IMR-90 (cell line): ENCODE measurements at regions not wholly inside any gene's neighbourhood (a gene's known extent, or its start where the extent isn't known, plus 50 kb on each side); places are given as distances from the start of the nearest gene placed in this dataset.

Experiments used
- CEBPB ChIP-seq: IDR thresholded peaks from 2 replicates; pipeline ENCODE4 v1.6.1; 2012; ENCODE audit warnings: low read depth, low read length, improper control_type of control experiment
- CTCF ChIP-seq: conservative IDR thresholded peaks from 2 replicates; pipeline ENCODE4 v1.5.1; 2012; ENCODE audit warnings: mild to moderate bottlenecking, low read depth, low read length, improper control_type of control experiment
- ELK1 ChIP-seq: fragments of 150-350 bp; IDR thresholded peaks from 2 replicates; pipeline ENCODE4 v1.6.1; 2016; ENCODE audit warnings: low read depth, mild to moderate bottlenecking, low read length, moderate library complexity, borderline replicate concordance
- MXI1 ChIP-seq: IDR thresholded peaks from 2 replicates; pipeline ENCODE4 v1.6.1; 2012; ENCODE audit warnings: low read depth, mild to moderate bottlenecking, low read length, moderate library complexity, borderline replicate concordance
- POLR2A ChIP-seq: IDR thresholded peaks from 2 replicates; pipeline ENCODE4 v1.6.1; 2012; ENCODE audit warnings: mild to moderate bottlenecking, low read depth, low read length
- RAD21 ChIP-seq: IDR thresholded peaks from 2 replicates; pipeline ENCODE4 v1.6.1; 2012; ENCODE audit warnings: low read length, improper control_type of control experiment
- SMC3 ChIP-seq: fragments of 150-350 bp; IDR thresholded peaks from 2 replicates; pipeline ENCODE4 v1.6.1; 2016; ENCODE audit warnings: low read depth, mild to moderate bottlenecking, antibody characterized with exemption, low read length, moderate library complexity

- TF ChIP-seq MXI1 (no peak), CEBPB (no peak), SMC3 (no peak), ELK1 (no peak), CTCF (no peak), POLR2A (no peak), RAD21 (no peak)
Observed at GRCh38 chr3:111351334-111351733, 190.7 kb upstream of the CD96 start.
